A673 (cell line): ENCODE measurements at regions not wholly inside any gene's neighbourhood (a gene's known extent, or its start where the extent isn't known, plus 50 kb on each side); places are given as distances from the start of the nearest gene placed in this dataset.
A peak's percentile ranks its signal among the peaks of the same experiment; 100 is the strongest.
"Not testable (repeated sequence)": the region's sequence is repeated elsewhere in the genome, so short reads cannot be mapped to it uniquely, and the experiment has no call there.

Source experiments
- BruUV-seq: library from RNA; stranded (reverse); fragments of 400-500 nt; replicated peaks from 2 replicates; lab custom pipeline; 2021; lab: Mats Ljungman, UMichigan
- CTCF ChIA-PET: fragments of 300-600 bp; sonication (Branson Sonifier 250); formaldehyde crosslinking; loops from one replicate; lab custom pipeline; 2022; ENCODE audit warnings: antibody characterized with exemption; lab: Charles Lee
- POLR2A ChIA-PET: fragments of 300-600 bp; sonication (Branson Sonifier 250); formaldehyde crosslinking; loops from one replicate; lab custom pipeline; 2022; ENCODE audit warnings: antibody characterized with exemption; ENCODE audit not compliant: low non-redundant PET; lab: Charles Lee
- DNase-seq: peaks from one replicate; pipeline ENCODE4 v3.0.0-alpha.2; 2015; ENCODE audit warnings: low spot score
- H3K27ac ChIP-seq: fragments of 200-600 bp; sonication (generic); 2 replicates; pipeline ENCODE4 v1.5.1; 2016; ENCODE audit warnings: mixed run types, low read depth, mild to moderate bottlenecking, mixed read lengths, antibody characterized with exemption, low read length; ENCODE audit not compliant: poor library complexity, severe bottlenecking
- H3K27me3 ChIP-seq: fragments of 200-600 bp; sonication (generic); replicated peaks from 2 replicates; pipeline ENCODE4 v1.6.1; 2017; ENCODE audit warnings: mixed run types, low read depth, mild to moderate bottlenecking, mixed read lengths, antibody characterized with exemption, low read length; ENCODE audit not compliant: insufficient read depth, poor library complexity
- H3K36me3 ChIP-seq: fragments of 200-600 bp; sonication (generic); 2 replicates; pipeline ENCODE4 v1.6.1; 2016; ENCODE audit warnings: mixed run types, mild to moderate bottlenecking, mixed read lengths, antibody characterized with exemption, low read length; ENCODE audit not compliant: insufficient read depth, poor library complexity, severe bottlenecking
- H3K4me1 ChIP-seq: fragments of 200-600 bp; sonication (generic); 2 replicates; pipeline ENCODE4 v1.6.1; 2017; ENCODE audit warnings: mixed run types, mild to moderate bottlenecking, mixed read lengths, antibody characterized with exemption, low read length; ENCODE audit not compliant: insufficient read depth, poor library complexity, severe bottlenecking
- H3K4me3 ChIP-seq: fragments of 200-600 bp; sonication (generic); 2 replicates; pipeline ENCODE4 v1.5.1; 2016; ENCODE audit warnings: low read depth, mixed run types, mild to moderate bottlenecking, mixed read lengths, low read length; ENCODE audit not compliant: poor library complexity, severe bottlenecking
- H3K9me3 ChIP-seq: fragments of 200-600 bp; sonication (generic); 2 replicates; pipeline ENCODE4 v1.6.1; 2016; ENCODE audit warnings: mixed run types, low read depth, mild to moderate bottlenecking, mixed read lengths, antibody characterized with exemption, low read length; ENCODE audit not compliant: poor library complexity, severe bottlenecking
- intact Hi-C: fragments of 100-400 bp; cut with micrococcal nuclease; formaldehyde crosslinking; loops from one replicate; pipeline ENCODE4 v1.10.0; 2022; ENCODE audit not compliant: unreplicated experiment

- BruUV-seq, H3K9me3 ChIP-seq, H3K36me3 ChIP-seq, H3K27me3 ChIP-seq, intact Hi-C loops, POLR2A ChIA-PET, H3K4me1 ChIP-seq: not testable (repeated sequence)
- peak overlapping the region; percentile 53 for H3K4me3 ChIP-seq
- DNase-seq, result peak; percentile 90
- peak overlapping the region; percentile 54 for H3K27ac ChIP-seq
- CTCF ChIA-PET, result interaction anchor here (0.5 kb wide), 1 partner anchor 187 kb away, joined by 3 read pairs; no protein-coding TSS in a partner anchor
Observed at GRCh38 chr3:75434913-75435793, 229.0 kb upstream of the FRG2C start.

- BruUV-seq, intact Hi-C loops, POLR2A ChIA-PET, H3K4me1 ChIP-seq, H3K9me3 ChIP-seq, H3K36me3 ChIP-seq, H3K27me3 ChIP-seq: not testable (repeated sequence)
- Histone ChIP-seq H3K4me3 (peak overlapping the region; percentile 53), H3K27ac (peak overlapping the region; percentile 37)
- CTCF ChIA-PET, result interaction anchor here (0.5 kb wide), 1 partner anchor 188 kb away, joined by 3 read pairs; no protein-coding TSS in a partner anchor
- peak; percentile 70 for DNase-seq
Observed at GRCh38 chr3:75435794-75436400, 228.2 kb upstream of the FRG2C start.

GRCh38 chr3:75440986-75441385, 223.1 kb upstream of the FRG2C start:
- intact Hi-C loops, CTCF ChIA-PET: not testable (repeated sequence)

DNA sequence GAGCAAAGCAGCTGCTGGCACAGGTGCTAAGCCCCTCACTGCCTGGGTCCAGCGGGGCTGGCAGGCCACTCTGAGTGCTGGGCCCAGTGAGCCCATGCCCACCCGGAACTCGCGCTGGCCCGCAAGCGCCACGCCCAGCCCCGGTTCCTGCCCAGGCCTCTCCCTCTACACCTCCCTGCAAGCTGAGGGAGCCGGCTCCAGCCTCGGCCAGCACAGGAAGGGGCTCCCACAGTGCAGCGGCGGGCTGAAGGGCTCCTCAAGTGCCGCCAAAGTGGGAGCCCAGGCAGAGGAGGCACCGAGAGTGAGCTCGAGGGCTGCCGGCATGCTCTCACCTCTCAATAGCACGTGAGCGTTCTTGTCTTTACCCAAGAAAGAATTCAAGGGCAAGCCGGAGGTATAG, 219.5 kb upstream of the FRG2C start:
- H3K4me3 ChIP-seq, BruUV-seq, POLR2A ChIA-PET, intact Hi-C loops, H3K9me3 ChIP-seq, H3K27ac ChIP-seq, DNase-seq, H3K4me1 ChIP-seq, H3K36me3 ChIP-seq, H3K27me3 ChIP-seq, CTCF ChIA-PET: not testable (repeated sequence)

More at GRCh38 chr3:75440986-75441385, 223.1 kb upstream of the FRG2C start:
- H3K27me3 ChIP-seq, POLR2A ChIA-PET, DNase-seq, H3K36me3 ChIP-seq, BruUV-seq, H3K4me1 ChIP-seq, H3K9me3 ChIP-seq, H3K27ac ChIP-seq, H3K4me3 ChIP-seq: not testable (repeated sequence)

DNA sequence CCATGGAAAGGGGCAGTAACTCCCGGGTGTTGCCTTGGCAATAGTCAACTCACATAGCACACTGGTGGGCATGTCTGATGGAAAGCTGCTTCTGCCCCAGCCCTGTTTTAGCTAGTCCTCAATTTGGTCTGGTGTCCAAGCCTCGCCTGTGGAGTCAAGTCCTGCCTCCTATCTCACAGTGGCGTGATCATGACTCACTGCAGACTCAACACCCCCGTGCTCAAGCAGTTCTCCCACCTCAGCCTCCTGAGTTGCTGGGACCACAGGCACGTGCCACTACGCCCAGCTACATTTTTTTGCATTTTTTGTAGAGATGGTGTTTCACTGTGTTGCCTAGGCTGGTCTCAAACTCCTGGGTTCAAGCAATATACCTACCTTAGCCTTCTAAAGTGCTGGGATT, 218.9 kb upstream of the FRG2C start:
- H3K27me3 ChIP-seq, H3K27ac ChIP-seq, CTCF ChIA-PET, POLR2A ChIA-PET, BruUV-seq, H3K36me3 ChIP-seq, H3K4me3 ChIP-seq, H3K9me3 ChIP-seq, intact Hi-C loops, H3K4me1 ChIP-seq, DNase-seq: not testable (repeated sequence)

GRCh38 chr3:75446948-75447347, 217.2 kb upstream of the FRG2C start:
- H3K27ac ChIP-seq, CTCF ChIA-PET, POLR2A ChIA-PET, DNase-seq, H3K9me3 ChIP-seq, intact Hi-C loops, H3K4me3 ChIP-seq, H3K36me3 ChIP-seq, BruUV-seq, H3K27me3 ChIP-seq, H3K4me1 ChIP-seq: not testable (repeated sequence)

DNA sequence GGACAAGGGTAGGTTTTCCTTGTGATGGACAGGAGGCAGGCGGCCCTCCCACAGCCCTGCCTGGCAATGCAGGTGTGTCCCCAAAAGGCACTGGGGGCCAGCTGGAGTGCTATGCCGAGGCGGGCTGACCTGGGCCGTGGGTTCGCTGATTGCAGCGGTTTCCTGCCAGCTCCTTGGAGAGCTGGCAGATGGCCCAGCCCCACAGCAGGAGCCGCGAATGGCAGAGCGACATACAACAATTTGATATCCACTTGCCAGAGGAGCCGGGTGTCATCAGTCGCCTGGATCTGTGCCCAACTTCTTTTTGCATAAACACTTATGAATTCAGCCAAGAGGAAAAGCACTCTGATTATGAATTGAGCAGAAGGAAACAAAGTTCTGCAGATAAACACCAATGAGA, 210.8 kb upstream of the FRG2C start:
- CTCF ChIA-PET, POLR2A ChIA-PET, H3K27me3 ChIP-seq, BruUV-seq, H3K9me3 ChIP-seq, H3K36me3 ChIP-seq, intact Hi-C loops, H3K27ac ChIP-seq, H3K4me3 ChIP-seq, H3K4me1 ChIP-seq: not testable (repeated sequence)
- peak; percentile 84 for DNase-seq
